ENCODE measurements at regions not wholly inside any gene's neighbourhood (a gene's known extent, or its start where the extent isn't known, plus 50 kb on each side); places are given as distances from the start of the nearest gene placed in this dataset.
A peak's percentile ranks its signal among the peaks of the same experiment; 100 is the strongest.

DNA sequence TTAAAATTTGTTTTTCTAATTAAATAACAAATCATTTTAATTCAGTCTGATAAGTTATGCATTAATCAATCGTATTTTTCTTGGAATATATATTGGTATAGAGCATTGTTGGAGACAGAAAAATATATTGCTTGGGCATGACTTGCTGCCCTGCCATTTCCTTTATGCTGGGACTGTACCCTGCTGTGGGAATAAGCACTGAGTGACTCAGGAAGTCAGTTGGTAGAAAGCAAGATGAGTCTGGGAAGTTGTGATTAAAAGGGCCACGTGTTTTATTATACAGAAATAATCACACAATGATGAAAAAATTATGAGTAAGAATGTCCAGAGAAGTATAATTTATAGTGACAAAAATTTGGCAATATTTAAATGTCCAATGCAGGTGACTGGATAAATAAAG is 139.5 kb downstream of the KIF18A start:
- DNase-seq, result no peak

DNA sequence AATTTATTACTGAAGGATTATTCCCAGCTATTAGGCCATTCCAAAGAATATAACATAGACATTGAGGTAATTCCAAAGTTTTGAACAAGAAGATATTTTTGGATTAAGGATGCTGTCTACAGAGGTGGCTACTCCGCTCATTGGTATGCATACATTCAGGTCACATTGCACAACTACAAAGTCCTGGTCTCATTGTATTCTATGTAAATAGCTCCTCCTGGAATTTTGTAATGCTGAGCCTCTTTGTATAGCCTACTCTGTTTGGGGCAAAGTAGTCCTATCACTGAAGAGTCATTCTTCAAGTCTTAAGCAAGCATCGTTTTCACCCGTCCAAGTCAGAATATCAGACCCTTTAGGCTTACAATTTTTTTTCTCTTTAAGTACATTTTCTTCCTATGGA is 142.4 kb downstream of the KIF18A start:
- DNase-seq, result no peak

DNA sequence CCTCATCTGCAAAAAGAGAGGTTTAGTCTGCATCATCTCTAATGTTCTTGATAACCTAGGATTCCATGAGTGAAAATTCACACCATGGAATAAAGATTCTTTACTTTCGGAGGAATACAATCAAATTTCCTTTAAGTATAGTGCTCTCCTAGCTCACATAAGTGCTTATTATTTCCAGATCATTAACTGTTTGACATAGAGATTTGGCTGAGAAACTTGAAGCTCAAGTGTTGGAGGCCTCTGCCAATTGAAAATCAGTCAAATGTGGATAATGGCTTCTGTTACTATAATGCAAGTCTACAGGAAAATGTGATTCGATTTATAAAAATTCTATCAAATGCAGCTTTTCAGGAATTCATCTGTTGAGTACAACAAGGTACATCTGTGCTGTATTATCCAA is 144.6 kb downstream of the KIF18A start:
- no peak for DNase-seq

DNA sequence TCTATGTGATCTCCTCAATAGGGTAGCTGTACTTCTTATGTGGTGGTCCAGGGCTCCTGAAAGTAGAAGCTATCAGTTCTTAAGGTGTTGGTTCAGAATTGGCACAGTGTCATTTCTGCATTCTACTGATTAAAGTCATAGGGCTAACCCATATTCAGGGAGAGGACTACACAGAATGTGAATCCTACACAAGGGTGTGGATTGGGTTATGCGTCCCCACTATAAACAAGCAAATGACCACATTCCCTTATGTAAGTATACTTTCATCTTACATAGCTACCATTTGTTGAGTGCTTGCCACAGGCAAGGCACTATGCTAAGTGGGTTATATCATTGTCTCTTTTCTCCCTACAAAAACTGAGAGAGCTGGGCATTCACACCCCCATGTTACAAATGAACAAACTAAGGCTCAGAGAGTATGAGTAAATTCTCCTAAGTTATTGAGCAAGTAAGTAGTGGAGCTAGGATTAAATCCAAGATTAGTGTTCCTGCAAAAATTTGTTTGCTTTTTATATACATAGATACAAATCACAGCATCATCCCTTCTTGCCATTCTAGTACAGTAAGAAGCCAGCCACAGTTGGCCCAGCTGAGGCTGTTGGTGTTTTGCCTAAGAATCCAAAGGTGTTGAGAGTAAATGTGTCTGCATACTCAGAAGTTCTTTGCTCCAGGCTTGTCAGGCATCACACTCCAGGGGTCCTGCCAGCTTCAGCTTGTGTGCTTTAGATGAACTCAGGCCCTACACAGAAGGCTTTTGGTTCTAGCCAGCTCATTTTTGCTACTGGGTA is 157.8 kb downstream of the KIF18A start:
- DNase-seq, result no peak

- no peak for DNase-seq
These were observed 162.6 kb downstream of the KIF18A start for GRCh38 chr11:27945348-27945747.

DNA sequence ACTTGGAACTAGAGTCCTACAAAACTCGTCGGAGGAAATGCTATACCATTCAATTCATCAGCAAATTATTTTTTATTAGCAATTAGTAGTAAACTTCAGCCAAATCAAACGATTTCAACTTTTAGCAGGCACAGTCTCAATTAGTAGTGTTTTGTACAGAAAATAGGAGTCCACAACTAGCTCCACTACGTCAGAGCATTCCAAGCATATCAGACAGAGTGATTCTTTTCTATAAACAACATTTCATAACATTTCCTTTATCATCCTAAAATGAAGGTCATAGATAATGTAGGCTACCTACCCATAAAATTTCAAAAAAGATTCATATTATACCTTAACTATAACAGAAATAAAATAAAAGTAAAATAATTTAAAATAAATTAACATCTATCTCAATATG is 169.9 kb downstream of the KIF18A start:
- DNase-seq, result no peak

DNA sequence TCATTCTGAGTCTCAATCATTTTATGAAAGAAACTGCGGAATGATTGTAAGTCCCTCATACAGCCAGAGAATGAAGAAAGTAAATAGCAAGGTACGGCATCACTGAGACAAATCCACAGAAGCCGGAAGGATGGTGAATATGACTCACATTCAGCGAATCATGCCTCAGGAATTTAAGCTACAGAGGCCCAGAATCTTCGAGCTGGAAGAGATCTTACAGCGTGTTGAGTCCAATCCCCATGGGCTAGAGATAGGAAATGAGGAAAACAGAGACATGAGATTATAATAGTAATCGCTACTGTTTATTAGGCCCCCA is 173.2 kb downstream of the KIF18A start:
- peak; percentile 43 to 95 (median 62) for DNase-seq

GRCh38 chr11:27933992-27934829 is 173.7 kb downstream of the KIF18A start:
- DNase-seq, result peak in 1 of 3 donors; percentile 98

DNA sequence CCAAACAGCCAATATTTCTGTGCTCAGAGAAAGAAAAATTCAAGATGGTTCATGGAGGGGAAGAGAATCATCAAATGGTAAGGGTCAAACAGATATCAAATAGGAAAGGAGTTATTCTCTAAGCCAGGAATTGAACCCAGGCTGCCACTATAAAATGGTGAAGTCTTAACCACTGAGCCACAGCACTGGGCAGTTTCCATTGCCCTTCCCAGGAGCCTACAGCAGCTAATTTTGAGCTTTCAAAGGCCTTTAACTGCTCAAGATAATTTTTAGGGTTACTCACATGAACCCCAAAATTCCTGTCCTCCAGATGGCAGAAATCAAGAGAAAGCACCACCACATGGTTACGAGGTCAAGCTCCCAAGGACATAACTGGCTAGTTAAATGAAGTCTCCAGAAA is 176.2 kb downstream of the KIF18A start:
- DNase-seq, result no peak

GRCh38 chr11:27930946-27931345 is 177.0 kb downstream of the KIF18A start:
- no peak for DNase-seq

- DNase-seq, result no peak
These were observed 179.1 kb downstream of the KIF18A start for GRCh38 chr11:27928809-27929208.

DNA sequence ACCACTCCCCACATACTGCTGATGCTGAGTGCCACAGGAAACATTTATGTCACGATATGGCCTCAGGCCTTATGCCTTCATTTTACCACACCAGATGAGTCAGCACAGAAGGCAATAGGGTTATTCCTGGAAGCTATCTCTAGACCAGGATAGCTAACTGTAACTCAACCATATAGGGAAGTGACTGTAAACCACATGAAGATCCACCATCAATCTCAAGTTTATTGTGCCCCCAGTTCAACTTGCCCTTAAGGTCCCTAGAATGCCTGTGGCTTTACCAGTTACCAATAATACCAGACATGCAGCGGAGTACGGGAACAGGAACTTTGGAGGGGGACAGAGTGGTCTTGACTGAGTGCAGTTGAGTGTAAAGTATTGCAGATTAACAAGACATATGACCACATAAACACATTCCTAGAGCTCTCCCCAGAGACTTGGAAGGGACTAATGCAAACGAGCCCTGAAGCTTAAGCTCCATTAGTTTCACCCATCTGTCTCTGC is 180.9 kb downstream of the KIF18A start:
- DNase-seq, result peak in 2 of 3 donors; percentile 2 to 97

- DNase-seq, result no peak
These were observed 181.5 kb downstream of the KIF18A start for GRCh38 chr11:27926486-27926885.

- DNase-seq, result no peak
These were observed 186.5 kb downstream of the KIF18A start for GRCh38 chr11:27921472-27921871.

- no peak for DNase-seq
These were observed 191.3 kb downstream of the KIF18A start for GRCh38 chr11:27916541-27917100.

DNA sequence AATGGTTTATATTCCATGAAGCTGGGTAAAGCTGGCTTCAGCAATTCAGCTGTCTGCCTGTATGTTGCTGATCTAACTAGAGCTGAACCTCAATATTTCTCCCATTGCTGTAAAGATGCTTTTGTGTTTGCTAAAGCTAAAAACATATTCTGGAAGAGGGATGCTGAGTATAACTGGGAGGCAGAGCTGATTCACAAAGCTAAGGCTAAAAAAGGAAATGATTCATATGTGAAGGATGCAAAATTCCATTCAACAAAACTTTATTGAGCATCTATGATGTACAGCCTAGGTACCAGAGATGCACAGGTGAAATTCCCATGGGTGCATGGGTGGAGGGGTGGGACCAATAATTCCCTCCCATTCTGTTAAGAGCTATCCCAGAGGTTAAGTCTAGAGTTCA is 193.9 kb downstream of the KIF18A start:
- DNase-seq, result no peak

- DNase-seq, result no peak
These were observed 194.3 kb downstream of the KIF18A start for GRCh38 chr11:27913650-27914049.

DNA sequence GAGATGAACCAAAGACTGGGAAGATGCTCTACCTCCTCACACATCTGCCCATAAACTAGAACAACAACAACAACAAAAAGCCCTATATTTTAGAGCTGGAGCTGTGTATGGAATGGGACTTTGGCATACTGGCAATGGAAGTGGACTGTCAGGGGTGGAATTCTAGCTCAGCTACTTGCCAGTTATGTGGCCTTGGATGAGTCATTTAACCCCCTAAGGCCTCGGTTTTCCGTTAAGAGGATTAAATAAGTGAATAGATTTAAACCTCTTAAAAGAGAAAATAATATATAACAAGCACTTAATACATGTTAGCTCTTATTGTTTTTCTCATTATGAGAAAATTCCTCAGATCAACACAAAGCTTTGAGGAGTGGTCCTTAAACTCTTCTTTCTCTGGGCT is 195.0 kb downstream of the KIF18A start:
- no peak for DNase-seq

- peak in 1 of 3 donors; percentile 59 for DNase-seq
These were observed 197.6 kb downstream of the KIF18A start for GRCh38 chr11:27910186-27910931.

DNA sequence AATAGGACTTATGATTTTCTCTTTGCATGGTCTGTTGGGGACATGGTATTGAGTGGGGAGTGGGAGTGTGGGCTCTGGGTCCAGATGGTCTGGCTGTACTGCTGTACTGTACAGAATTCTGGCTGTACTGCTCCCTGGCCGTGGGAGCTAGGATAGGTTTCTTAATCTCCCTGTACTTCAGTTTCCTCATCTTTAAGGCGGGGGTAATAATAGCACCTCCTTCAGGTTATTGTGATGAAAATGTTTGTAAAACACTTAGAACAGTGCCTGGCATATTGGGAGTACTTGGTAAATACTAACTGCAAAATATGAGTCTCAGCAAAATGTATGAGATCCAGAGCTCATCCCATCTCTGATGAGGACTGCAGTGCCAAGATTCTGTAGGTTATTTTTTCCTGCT is 198.6 kb downstream of the KIF18A start:
- DNase-seq, result no peak

GRCh38 chr11:27908621-27909020 is 199.3 kb downstream of the KIF18A start:
- DNase-seq, result no peak

GRCh38 chr11:27907530-27907929 is 200.4 kb downstream of the KIF18A start:
- no peak for DNase-seq

All from muscle of back (tissue), 3 donors.